Ovary (tissue), 3 donors: ENCODE measurements at regions not wholly inside any gene's neighbourhood (a gene's known extent, or its start where the extent isn't known, plus 50 kb on each side); places are given as distances from the start of the nearest gene placed in this dataset.
"Not testable (repeated sequence)": the region's sequence is repeated elsewhere in the genome, so short reads cannot be mapped to it uniquely, and the experiment has no call there.

ENCODE experiments used
- CTCF ChIP-seq, 3 donors: fragments of 450-650 bp in 2 of 3; fragments of 200-600 bp in 1 of 3; IDR thresholded peaks; one replicate each; pipeline versions ENCODE4 v1.5.1 to v1.8.0; 2016 to 2022; ENCODE audit warnings: antibody characterized with exemption in 3 of 3, mild to moderate bottlenecking in 1 of 3
- EP300 ChIP-seq: sonication (generic); formaldehyde crosslinking; IDR thresholded peaks from one replicate; pipeline ENCODE4 v1.6.1; 2017; ENCODE audit warnings: antibody characterized with exemption
- POLR2A ChIP-seq: fragments of 450-650 bp; IDR thresholded peaks from one replicate; pipeline ENCODE4 v1.6.1; 2017; ENCODE audit warnings: antibody characterized with exemption, mild to moderate bottlenecking, moderate library complexity
- donor health status: DM: no; HTN: no; CAD: no.

- TF ChIP-seq POLR2A; CTCF (IDR thresholded peaks at IDR 0.05); EP300: not testable (repeated sequence)
These were observed 79.7 kb upstream of the LMO2 start for GRCh38 chr11:33971530-33971929.
